Esophagus muscularis mucosa (tissue), 3 donors: ENCODE measurements at regions not wholly inside any gene's neighbourhood (a gene's known extent, or its start where the extent isn't known, plus 50 kb on each side); places are given as distances from the start of the nearest gene placed in this dataset.

ENCODE experiments used
- CTCF ChIP-seq, 3 experiments: fragments of 200-600 bp in 2 of 3; fragments of 450-650 bp in 1 of 3; sonication (generic) in 2 of 3; IDR thresholded peaks; one replicate each; pipeline ENCODE4 v1.5.1; 2017 to 2019; ENCODE audit warnings: antibody characterized with exemption in 3 of 3, mild to moderate bottlenecking in 2 of 3, moderate library complexity in 1 of 3
- POLR2A ChIP-seq: fragments of 450-650 bp; IDR thresholded peaks from one replicate; pipeline ENCODE4 v1.6.1; 2017; ENCODE audit warnings: antibody characterized with exemption, moderate library complexity, mild to moderate bottlenecking, low read depth

DNA sequence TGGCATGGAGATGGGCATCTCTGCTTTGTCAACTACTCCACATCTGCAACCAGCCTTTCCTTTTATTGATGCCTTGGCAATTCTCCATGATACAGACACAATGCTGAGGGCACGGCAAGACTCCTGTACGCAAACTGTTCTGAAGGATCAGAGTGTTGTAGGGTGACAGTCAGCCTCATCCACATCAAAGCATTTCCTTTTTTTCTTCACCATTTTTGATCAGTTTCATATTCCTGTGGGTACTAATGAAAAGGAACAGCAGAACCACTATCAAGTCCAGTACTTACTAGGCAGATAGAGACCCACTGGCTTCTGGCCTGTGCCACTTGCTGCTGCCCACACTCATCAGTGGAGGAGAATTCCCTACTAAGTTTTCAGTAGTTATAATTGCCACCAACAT lies 181.6 kb downstream of the PALM2AKAP2 start:
- no peak for TF ChIP-seq CTCF (IDR thresholded peaks at IDR 0.05)
- no peak for TF ChIP-seq POLR2A
